GM12878 (cell line): ENCODE measurements at regions not wholly inside any gene's neighbourhood (a gene's known extent, or its start where the extent isn't known, plus 50 kb on each side); places are given as distances from the start of the nearest gene placed in this dataset.

Source experiments
- ATAC-seq: fragments of 200-7000 bp; cut with Tn5 transposase; 3 replicates; pipeline ENCODE4 v1.9.1; 2020; ENCODE audit warnings: mild to moderate bottlenecking, moderate library complexity
- BruUV-seq: library from RNA; stranded (reverse); fragments of 400-500 nt; replicated peaks from 2 replicates; lab custom pipeline; 2021; lab: Mats Ljungman, UMichigan
- CTCF ChIA-PET: fragments of 300-600 bp; sonication (Branson Sonifier 250); formaldehyde crosslinking; extraction: SDS; loops from one replicate; lab custom pipeline; 2021; ENCODE audit warnings: inconsistent platforms; lab: Yijun Ruan, JAX
- POLR2A ChIA-PET: fragments of 350-600 bp; formaldehyde crosslinking; extraction: SDS; loops from one replicate; lab custom pipeline; 2021; ENCODE audit warnings: inconsistent platforms; lab: Charles Lee
- RAD21 ChIA-PET: fragments of 300-600 bp; sonication (Branson Sonifier 250); formaldehyde crosslinking; loops from one replicate; lab custom pipeline; 2023; ENCODE audit warnings: antibody characterized with exemption; ENCODE audit not compliant: unreplicated experiment; lab: Charles Lee
- SMC1A ChIA-PET: fragments of 300-600 bp; sonication (Branson Sonifier 250); formaldehyde crosslinking; loops from one replicate; lab custom pipeline; 2023; ENCODE audit not compliant: unreplicated experiment, uncharacterized antibody; lab: Charles Lee
- DNase-seq: peaks from one replicate; pipeline ENCODE4 v3.0.0-alpha.2; 2011; ENCODE audit warnings: low read depth, low spot score
- FAIRE-seq: peaks from 3 replicates; lab custom pipeline; 2011; peaks lifted over from hg19 to GRCh38; lab: Jason Lieb, UNC
- H2AFZ ChIP-seq: 2 replicates; pipeline ENCODE4 v1.6.0; 2011; ENCODE audit warnings: low read depth, low read length, control low read depth; ENCODE audit not compliant: control insufficient read depth
- H3K27ac ChIP-seq: 2 replicates; pipeline ENCODE4 v1.5.1; 2011; ENCODE audit warnings: control low read depth; ENCODE audit not compliant: control insufficient read depth, insufficient read depth
- H3K27me3 ChIP-seq, 2 experiments: replicated peaks in 1 of 2; 2 replicates each; pipeline versions ENCODE4 v1.6.0 to v1.6.1; 2011; ENCODE audit warnings: low read length in 1 of 2; ENCODE audit not compliant: control insufficient read depth in 2 of 2, insufficient read depth in 2 of 2
- H3K36me3 ChIP-seq, 2 experiments: 2 replicates each; pipeline ENCODE4 v1.5.1; 2011; ENCODE audit warnings: low read length in 1 of 2; ENCODE audit not compliant: control insufficient read depth in 2 of 2, insufficient read depth in 2 of 2
- H3K4me1 ChIP-seq: 2 replicates; pipeline ENCODE4 v1.6.1; 2011; ENCODE audit warnings: mild to moderate bottlenecking, low read length, moderate library complexity, mixed read lengths; ENCODE audit not compliant: control insufficient read depth, insufficient read depth
- H3K4me2 ChIP-seq: 2 replicates; pipeline ENCODE4 v1.6.0; 2011; ENCODE audit warnings: control low read depth; ENCODE audit not compliant: control insufficient read depth, insufficient read depth
- H3K4me3 ChIP-seq: fragments of 200-600 bp; sonication (generic); 2 replicates; pipeline ENCODE4 v1.5.1; 2016
- H3K79me2 ChIP-seq: 2 replicates; pipeline ENCODE4 v1.6.0; 2011; ENCODE audit warnings: low read length; ENCODE audit not compliant: control insufficient read depth, insufficient read depth
- H3K9ac ChIP-seq: 2 replicates; pipeline ENCODE4 v1.8.0; 2011; ENCODE audit warnings: low read length, control low read depth, mixed read lengths; ENCODE audit not compliant: control insufficient read depth, insufficient read depth
- H3K9me3 ChIP-seq: replicated peaks from 3 replicates; pipeline ENCODE4 v1.5.1; 2011; ENCODE audit warnings: mild to moderate bottlenecking, low read length; ENCODE audit not compliant: control insufficient read depth, insufficient read depth
- H4K20me1 ChIP-seq: 2 replicates; pipeline ENCODE4 v1.6.0; 2011; ENCODE audit not compliant: control insufficient read depth, insufficient read depth
- BCLAF1 ChIP-seq: fragments of 450-650 bp; IDR thresholded peaks from 2 replicates; pipeline ENCODE4 v1.6.1; 2017; ENCODE audit warnings: antibody characterized with exemption, mild to moderate bottlenecking, moderate library complexity
- BHLHE40 ChIP-seq, 2 experiments: fragments of 450-650 bp in 1 of 2; IDR thresholded peaks; 2 replicates each; pipeline ENCODE4 v1.6.1; 2011 to 2017; ENCODE audit warnings: low read depth in 2 of 2, borderline replicate concordance in 1 of 2, improper control_type of control experiment in 1 of 2, low read length in 1 of 2, mild to moderate bottlenecking in 1 of 2
- EZH2 ChIP-seq: IDR thresholded peaks from 2 replicates; pipeline ENCODE4 v1.6.1; 2012; ENCODE audit warnings: low read depth, mild to moderate bottlenecking, control low read depth, inconsistent platforms, low read length, borderline replicate concordance; ENCODE audit not compliant: control insufficient read depth
- MAX ChIP-seq: IDR thresholded peaks from 2 replicates; pipeline ENCODE4 v1.6.1; 2012; ENCODE audit warnings: low read depth, low read length, improper control_type of control experiment
- POLR2AphosphoS2 ChIP-seq: IDR thresholded peaks from 2 replicates; pipeline ENCODE4 v1.6.1; 2011; ENCODE audit warnings: low read depth, mild to moderate bottlenecking, low read length, improper control_type of control experiment, moderate library complexity
- SUZ12 ChIP-seq: fragments of 200-600 bp; sonication (generic); IDR thresholded peaks from one replicate; pipeline ENCODE4 v1.6.1; 2018; ENCODE audit warnings: antibody characterized with exemption, mild to moderate bottlenecking; ENCODE audit not compliant: unreplicated experiment
- YBX1 ChIP-seq: fragments of 450-650 bp; IDR thresholded peaks from 2 replicates; pipeline ENCODE4 v1.6.1; 2016; ENCODE audit warnings: antibody characterized with exemption
- WGBS: methylation state at CpG from one replicate; pipeline ENCODE4 v1.1.6; 2016; ENCODE audit warnings: low lambda C conversion rate; ENCODE audit not compliant: insufficient replicate concordance, insufficient coverage; ENCODE audit errors: missing lambda C conversion rate; 5-methylcytosine and 5-hydroxymethylcytosine counted together
- in situ Hi-C: fragments of 300-500 bp; cut with MboI; formaldehyde crosslinking; loops from 9 replicates; pipeline ENCODE4 v1.14.3; 2018; ENCODE audit warnings: mixed read lengths
- intact Hi-C: fragments of 100-400 bp; cut with micrococcal nuclease; formaldehyde crosslinking; loops from one replicate; pipeline ENCODE4 v1.14.2; 2022; ENCODE audit not compliant: unreplicated experiment

GRCh38 chr5:111810112-111810511 is 53.1 kb upstream of the NREP start:
- Histone ChIP-seq H3K36me3 (no peaks in the 10 kb centered on the region), H3K79me2 (no peaks in the 10 kb centered on the region), H3K4me2 (no peak overlapping the region), H3K4me3 (no peak overlapping the region), H4K20me1 (no peaks in the 10 kb centered on the region), H3K4me1 (no peaks in the 10 kb centered on the region), H3K27ac (no peak overlapping the region), H2AFZ (no peak overlapping the region), H3K9me3 (no peaks in the 10 kb centered on the region), H3K27me3 (no peaks in the 10 kb centered on the region), H3K9ac (no peak overlapping the region)
- RAD21 ChIA-PET = interaction anchor here (0.7 kb wide), 1 partner anchor 514 kb away, joined by 3 read pairs; no protein-coding TSS in a partner anchor
- CTCF ChIA-PET = no interaction called here
- intact Hi-C loops (no loop called here), in situ Hi-C loops (no loop called here)
- POLR2A ChIA-PET = no interaction called here
- SMC1A ChIA-PET = interaction anchor here (0.7 to 2.5 kb wide), 9 partner anchors 10 to 248 kb away, joined by 3 to 11 read pairs (median 3); no protein-coding TSS in a partner anchor
- DNase-seq = no peak
- ATAC-seq = no peak
- no peak for FAIRE-seq
- no TSS peak for BruUV-seq
- 38% methylated on average over 4 of the region's 4 CpGs for WGBS
- no peak for TF ChIP-seq BCLAF1
- no peak for TF ChIP-seq YBX1
- TF ChIP-seq POLR2AphosphoS2 = no peak
- no peak for TF ChIP-seq SUZ12
- no peak for TF ChIP-seq EZH2
- no peak for TF ChIP-seq BHLHE40 (IDR thresholded peaks at IDR 0.05; ENCODE audit: borderline replicate concordance in 1 of 2, low read depth in 2 of 2, low read length in 1 of 2)
- TF ChIP-seq MAX = no peak
